HCT116 (cell line): ENCODE measurements at regions not wholly inside any gene's neighbourhood (a gene's known extent, or its start where the extent isn't known, plus 50 kb on each side); places are given as distances from the start of the nearest gene placed in this dataset.

ENCODE experiments used
- ATAC-seq: fragments of 200-7000 bp; cut with Tn5 transposase; 2 replicates; pipeline ENCODE4 v1.9.1; 2020; ENCODE audit warnings: mild to moderate bottlenecking, moderate library complexity
- BruUV-seq: library from RNA; stranded (reverse); fragments of 400-500 nt; replicated peaks from 2 replicates; lab custom pipeline; 2021; lab: Mats Ljungman, UMichigan
- CTCF ChIA-PET: fragments of 300-600 bp; sonication (Branson Sonifier 250); formaldehyde crosslinking; loops from one replicate; lab custom pipeline; 2021; ENCODE audit warnings: antibody characterized with exemption; lab: Charles Lee
- POLR2A ChIA-PET: fragments of 300-600, 350-600 bp; sonication (Branson Sonifier 250); formaldehyde crosslinking; loops from one replicate; lab custom pipeline; 2021; ENCODE audit warnings: antibody characterized with exemption; lab: Charles Lee
- RAD21 ChIA-PET, 2 experiments: fragments of 300-600 bp; sonication (Branson Sonifier 250); formaldehyde crosslinking; loops; one replicate each; lab custom pipeline; 2023; ENCODE audit warnings: low total read pairs in 2 of 2; ENCODE audit not compliant: uncharacterized antibody in 2 of 2, unreplicated experiment in 2 of 2, low non-redundant PET in 1 of 2; lab: Charles Lee
- DNase-seq: peaks from one replicate; pipeline ENCODE4 v3.0.0-alpha.2; 2010; ENCODE audit warnings: low read depth, low spot score
- H2AFZ ChIP-seq: fragments of 200-600 bp; shearing (Covaris generic), sonication (generic); 2 replicates; pipeline ENCODE4 v1.6.1; 2017; ENCODE audit warnings: low read depth, mixed run types, mixed read lengths, antibody characterized with exemption, low read length; ENCODE audit not compliant: poor library complexity, severe bottlenecking
- H3K27ac ChIP-seq: 2 replicates; pipeline ENCODE4 v1.5.1; 2012; ENCODE audit warnings: low read depth, low read length
- H3K27me3 ChIP-seq: fragments of 200-600 bp; sonication (generic); 2 replicates; pipeline ENCODE4 v1.6.1; 2016; ENCODE audit warnings: mixed run types, low read length, mixed read lengths; ENCODE audit not compliant: insufficient read depth
- H3K36me3 ChIP-seq, 2 experiments: fragments of 200-500 bp in 1 of 2; fragments of 200-600 bp in 1 of 2; sonication (Bioruptor generic) in 1 of 2; sonication (generic) in 1 of 2; 2 replicates each; pipeline versions ENCODE4 v1.5.1 to v1.6.1; 2014 to 2016; ENCODE audit warnings: low read length in 2 of 2, inconsistent platforms in 1 of 2, mixed read lengths in 1 of 2, mixed run types in 1 of 2; ENCODE audit not compliant: insufficient read depth in 2 of 2, control insufficient read depth in 1 of 2
- H3K4me1 ChIP-seq, 2 experiments: fragments of 200-600 bp in 1 of 2; sonication (generic) in 1 of 2; 2 replicates each; pipeline versions ENCODE4 v1.5.1 to v1.6.1; 2012 to 2017; ENCODE audit warnings: low read length in 2 of 2, inconsistent platforms in 1 of 2, mild to moderate bottlenecking in 1 of 2, mixed read lengths in 1 of 2, mixed run types in 1 of 2, moderate library complexity in 1 of 2; ENCODE audit not compliant: insufficient read depth in 2 of 2, control insufficient read depth in 1 of 2
- H3K4me2 ChIP-seq: fragments of 200-600 bp; sonication (generic); 2 replicates; pipeline ENCODE4 v1.6.1; 2017; ENCODE audit warnings: mixed run types, low read length, mixed read lengths
- H3K4me3 ChIP-seq, 2 experiments: fragments of 200-600 bp in 1 of 2; sonication (generic) in 1 of 2; replicated peaks in 1 of 2; 2 replicates each; pipeline ENCODE4 v1.5.1; 2011 to 2016; ENCODE audit warnings: low read length in 2 of 2, control low read depth in 1 of 2, low read depth in 1 of 2, mild to moderate bottlenecking in 1 of 2, mixed read lengths in 1 of 2, mixed run types in 1 of 2
- H3K79me2 ChIP-seq: fragments of 200-600 bp; sonication (generic); 2 replicates; pipeline ENCODE4 v1.6.1; 2017; ENCODE audit warnings: mild to moderate bottlenecking, mixed run types, low read length, moderate library complexity, mixed read lengths; ENCODE audit not compliant: insufficient read depth
- H3K9ac ChIP-seq: fragments of 200-600 bp; sonication (generic); 2 replicates; pipeline ENCODE4 v1.6.1; 2016; ENCODE audit warnings: low read length, mixed read lengths
- H3K9me2 ChIP-seq: fragments of 200-600 bp; sonication (generic), shearing (Covaris generic); 2 replicates; pipeline ENCODE4 v1.6.1; 2017; ENCODE audit warnings: mixed run types, mild to moderate bottlenecking, moderate library complexity; ENCODE audit not compliant: insufficient read depth
- H3K9me3 ChIP-seq, 2 experiments: fragments of 200-500 bp in 1 of 2; fragments of 200-600 bp in 1 of 2; sonication (Bioruptor generic) in 1 of 2; sonication (generic) in 1 of 2; 2 replicates each; pipeline ENCODE4 v1.6.1; 2014 to 2017; ENCODE audit warnings: low read length in 2 of 2, mixed read lengths in 2 of 2, inconsistent platforms in 1 of 2, low read depth in 1 of 2, mild to moderate bottlenecking in 1 of 2, mixed run types in 1 of 2, moderate library complexity in 1 of 2; ENCODE audit not compliant: control insufficient read depth in 1 of 2, insufficient read depth in 1 of 2
- H4K20me1 ChIP-seq: fragments of 200-600 bp; sonication (generic), shearing (Covaris generic); 2 replicates; pipeline ENCODE4 v1.6.1; 2017; ENCODE audit warnings: mixed run types, mild to moderate bottlenecking, moderate library complexity; ENCODE audit not compliant: insufficient read depth
- ATF3 ChIP-seq: IDR thresholded peaks from 2 replicates; pipeline ENCODE4 v1.6.1; 2012
- CTCF ChIP-seq, 3 experiments: fragments of 200-600 bp in 1 of 3; sonication (generic) in 1 of 3; IDR thresholded peaks in 2 of 3; conservative IDR thresholded peaks in 1 of 3; 2 replicates each; pipeline ENCODE4 v1.5.1; 2012 to 2017; ENCODE audit warnings: low read depth in 2 of 3, low read length in 2 of 3, antibody characterized with exemption in 1 of 3, borderline replicate concordance in 1 of 3, control low read depth in 1 of 3, mild to moderate bottlenecking in 1 of 3, mixed read lengths in 1 of 3, mixed run types in 1 of 3, moderate library complexity in 1 of 3; ENCODE audit not compliant: insufficient read depth in 1 of 3
- EGR1 ChIP-seq: IDR thresholded peaks from 2 replicates; pipeline ENCODE4 v1.6.1; 2012; ENCODE audit warnings: low read depth
- ELF1 ChIP-seq: IDR thresholded peaks from 2 replicates; pipeline ENCODE4 v1.6.1; 2012; ENCODE audit warnings: low read depth, borderline replicate concordance
- JUND ChIP-seq: IDR thresholded peaks from 2 replicates; pipeline ENCODE4 v1.6.1; 2012
- MAX ChIP-seq: IDR thresholded peaks from 2 replicates; pipeline ENCODE4 v1.6.1; 2012
- POLR2A ChIP-seq: IDR thresholded peaks from 2 replicates; pipeline ENCODE4 v1.7.0; 2011; ENCODE audit warnings: borderline replicate concordance; ENCODE audit not compliant: insufficient read depth, insufficient read length; ENCODE audit errors: extremely low read depth
- RAD21 ChIP-seq: IDR thresholded peaks from 2 replicates; pipeline ENCODE4 v1.6.1; 2012; ENCODE audit warnings: low read depth, mild to moderate bottlenecking
- REST ChIP-seq: IDR thresholded peaks from 2 replicates; pipeline ENCODE4 v1.6.1; 2012; ENCODE audit warnings: low read depth
- SIN3A ChIP-seq: IDR thresholded peaks from 2 replicates; pipeline ENCODE4 v1.6.1; 2012; ENCODE audit warnings: low read depth
- SRF ChIP-seq: IDR thresholded peaks from 2 replicates; pipeline ENCODE4 v1.6.1; 2012; ENCODE audit warnings: low read depth
- YY1 ChIP-seq: IDR thresholded peaks from 2 replicates; pipeline ENCODE4 v1.6.1; 2011; ENCODE audit warnings: low read length, low read depth, moderate library complexity, mild to moderate bottlenecking; ENCODE audit not compliant: insufficient replicate concordance; ENCODE audit errors: extremely low read depth
- ZNF274 ChIP-seq: fragments of 200-500 bp; sonication (Bioruptor generic); IDR thresholded peaks from 2 replicates; pipeline ENCODE4 v1.6.1; 2014; ENCODE audit warnings: mild to moderate bottlenecking, low read depth, low read length, inconsistent platforms
- intact Hi-C: fragments of 100-400 bp; cut with micrococcal nuclease; formaldehyde crosslinking; loops from 2 replicates; pipeline ENCODE4 v1.10.0; 2022

GRCh38 chr10:111142092-111142768 is 65.4 kb downstream of the ADRA2A start:
- no peak overlapping the region for H2AFZ ChIP-seq
- H4K20me1 ChIP-seq, result no peaks in the 10 kb centered on the region
- no peak overlapping the region for H3K27ac ChIP-seq
- ATAC-seq, result peak; percentile 90
- no peaks in the 10 kb centered on the region for H3K9me3 ChIP-seq
- peak; percentile 8 for DNase-seq
- H3K4me3 ChIP-seq, result no peak overlapping the region
- H3K79me2 ChIP-seq, result no peaks in the 10 kb centered on the region
- no peak overlapping the region for H3K9ac ChIP-seq
- H3K9me2 ChIP-seq, result no peaks in the 10 kb centered on the region
- TF ChIP-seq RAD21, result peak; percentile 45
- TF ChIP-seq CTCF (IDR thresholded peaks at IDR 0.05 in 2 of 3, conservative IDR thresholded peaks at IDR 0.05 in 1 of 3; ENCODE audit: borderline replicate concordance in 1 of 3, insufficient read depth in 1 of 3, low read depth in 2 of 3, low read length in 2 of 3), result peak; percentile 14 to 84 (median 79); a peak in 4 of 6 replicates
- TF ChIP-seq EGR1, result no peak
- no TSS peak for BruUV-seq
- CTCF ChIA-PET, result no interaction called here
- H3K27me3 ChIP-seq, result peaks cover 78% of the 10 kb centered on the region
- RAD21 ChIA-PET, result no interaction called here
- H3K4me2 ChIP-seq, result no peak overlapping the region
- no peaks in the 10 kb centered on the region for H3K36me3 ChIP-seq
- intact Hi-C loops, result no loop called here
- POLR2A ChIA-PET, result no interaction called here
- no peaks in the 10 kb centered on the region for H3K4me1 ChIP-seq

- ChIA-PET POLR2A (no interaction called here), RAD21 (no interaction called here), CTCF (no interaction called here)
- H3K27ac ChIP-seq, result no peak overlapping the region
- intact Hi-C loops, result no loop called here
- H2AFZ ChIP-seq, result no peak overlapping the region
- H3K9me3 ChIP-seq, result no peaks in the 10 kb centered on the region
- no peaks in the 10 kb centered on the region for H4K20me1 ChIP-seq
- BruUV-seq, result no TSS peak
- no peaks in the 10 kb centered on the region for H3K9me2 ChIP-seq
- no peaks in the 10 kb centered on the region for H3K4me1 ChIP-seq
- H3K79me2 ChIP-seq, result no peaks in the 10 kb centered on the region
- ATAC-seq, result no peak
- DNase-seq, result no peak
- H3K4me3 ChIP-seq, result no peak overlapping the region
- H3K4me2 ChIP-seq, result no peak overlapping the region
- H3K36me3 ChIP-seq, result no peaks in the 10 kb centered on the region
- H3K9ac ChIP-seq, result no peak overlapping the region
- peaks cover 85% of the 10 kb centered on the region for H3K27me3 ChIP-seq
- TF ChIP-seq SRF (no peak), JUND (no peak), ZNF274 (no peak), MAX (no peak), SIN3A (no peak), YY1 (no peak), ELF1 (no peak), REST (no peak), ATF3 (no peak), POLR2A (no peak)
Observed at GRCh38 chr10:111146025-111146640, 69.3 kb downstream of the ADRA2A start.
